NCI-H748 treated with DMSO at 0.1 percent for 48 hours (cell line): ENCODE measurements at regions not wholly inside any gene's neighbourhood (a gene's known extent, or its start where the extent isn't known, plus 50 kb on each side); places are given as distances from the start of the nearest gene placed in this dataset.
A peak's percentile ranks its signal among the peaks of the same experiment; 100 is the strongest.

Source experiments
- DNase-seq: peaks from one replicate; lab custom pipeline; 2025; lab: John Stamatoyannopoulos, UW

- no peak for DNase-seq
These were observed 83.9 kb upstream of the CXCL14 start for GRCh38 chr5:135662683-135663082.

DNA sequence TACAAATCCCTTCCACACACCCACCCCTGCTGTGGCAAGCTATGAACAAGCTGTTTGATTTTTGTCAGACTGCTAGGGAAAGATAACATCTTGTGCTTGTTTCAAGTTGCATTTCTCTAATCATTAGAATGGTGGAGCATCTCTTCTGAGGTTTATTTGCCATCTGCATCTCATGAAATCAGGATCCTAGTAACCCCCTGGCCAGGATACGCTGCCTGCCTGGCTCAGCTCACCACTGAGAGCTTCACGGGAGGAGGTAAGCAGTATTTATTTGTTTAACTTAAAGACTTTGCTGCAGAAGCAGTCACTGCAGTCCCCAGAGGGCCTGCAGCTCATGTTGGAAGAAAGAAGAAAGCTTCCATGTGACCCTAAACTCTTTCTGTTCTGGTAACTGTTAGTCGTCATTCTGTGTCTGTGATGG is 83.3 kb upstream of the CXCL14 start:
- DNase-seq = no peak

GRCh38 chr5:135660826-135661575 is 82.2 kb upstream of the CXCL14 start:
- DNase-seq = peak; percentile 22

- DNase-seq = no peak
These were observed 78.9 kb upstream of the CXCL14 start for GRCh38 chr5:135657536-135658305.

DNA sequence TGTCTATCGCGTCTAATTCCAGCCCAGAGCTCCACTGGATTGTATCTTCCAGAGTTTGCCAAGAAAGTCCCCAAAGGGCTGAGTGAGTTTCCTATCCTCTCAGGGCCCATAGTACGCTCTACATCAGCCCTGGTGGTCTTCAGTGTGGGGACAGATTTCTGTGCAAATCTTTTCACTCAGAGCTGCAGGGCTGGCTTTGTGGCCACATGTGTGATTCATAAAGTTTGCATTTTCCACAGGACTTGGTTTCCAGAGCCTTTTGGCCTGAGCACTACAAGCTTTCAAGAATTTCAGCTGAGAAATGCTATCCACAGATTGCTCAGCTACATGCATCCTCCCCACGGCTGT is 76.7 kb upstream of the CXCL14 start:
- DNase-seq = no peak

GRCh38 chr5:135654761-135655467 is 76.1 kb upstream of the CXCL14 start:
- DNase-seq = no peak

GRCh38 chr5:135651156-135651555 is 72.4 kb upstream of the CXCL14 start:
- DNase-seq = no peak

DNA sequence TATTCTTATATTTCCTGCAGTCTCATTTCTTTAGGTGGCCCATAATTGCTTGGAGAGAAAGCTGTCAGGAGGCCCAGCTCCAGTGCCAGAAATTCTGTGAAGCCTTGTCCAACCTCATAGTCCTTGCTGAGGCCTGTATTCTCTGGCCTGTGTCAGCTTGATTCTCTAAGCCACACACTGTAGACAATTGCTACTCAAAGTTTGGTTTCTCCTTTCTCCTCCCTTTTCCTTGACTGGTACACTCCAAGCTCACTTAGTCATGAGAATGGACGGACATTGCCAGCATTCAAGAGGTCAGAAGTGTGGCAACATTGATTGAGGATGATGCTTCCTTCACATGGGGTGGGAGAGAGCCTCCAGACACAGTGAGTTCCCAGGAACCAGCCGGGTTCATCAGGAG is 71.3 kb upstream of the CXCL14 start:
- no peak for DNase-seq

- no peak for DNase-seq
These were observed 70.6 kb upstream of the CXCL14 start for GRCh38 chr5:135649435-135649834.

GRCh38 chr5:135648116-135648515 is 69.3 kb upstream of the CXCL14 start:
- DNase-seq = no peak

DNA sequence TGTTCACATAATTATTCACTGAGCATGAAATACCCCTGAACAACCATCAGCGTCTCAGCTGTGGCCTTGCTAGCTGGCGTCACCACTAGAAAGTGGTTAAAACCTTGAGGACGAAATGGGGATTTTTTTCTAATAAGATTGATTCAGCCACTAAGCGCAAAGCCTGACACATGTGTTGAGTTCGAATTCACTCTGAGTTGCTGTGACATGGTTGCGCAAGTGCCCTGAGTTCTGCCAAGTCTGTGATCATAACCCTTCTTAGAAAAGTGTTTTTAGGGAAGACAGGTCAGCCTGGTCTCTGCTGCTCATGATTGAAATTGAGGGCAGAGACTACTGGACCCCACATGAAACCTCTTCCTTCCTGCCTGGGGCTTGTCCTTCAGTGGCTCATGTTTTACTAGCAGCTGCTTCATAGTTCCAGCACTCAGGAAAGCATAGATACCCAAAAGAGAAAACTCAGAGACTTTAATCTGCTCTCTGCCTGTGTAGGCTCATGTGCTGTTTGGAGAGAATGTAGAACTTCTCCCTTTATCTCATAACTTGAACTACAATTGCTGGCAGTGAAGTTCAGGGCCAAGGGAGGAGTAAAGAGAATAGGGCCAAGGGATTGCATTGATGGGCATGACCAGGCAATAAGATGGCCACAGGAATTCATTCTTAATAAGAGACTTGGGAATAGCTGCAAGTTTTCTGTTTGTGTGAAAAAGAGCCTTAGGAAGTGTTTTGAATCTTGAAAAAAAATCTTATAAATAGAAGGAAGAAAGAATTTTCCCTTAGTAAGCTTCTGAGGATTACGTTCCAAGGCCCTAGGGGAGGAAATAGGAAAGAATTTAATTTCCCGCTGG is 66.8 kb upstream of the CXCL14 start:
- DNase-seq = no peak

- DNase-seq = no peak
These were observed 66.0 kb upstream of the CXCL14 start for GRCh38 chr5:135644816-135645215.

DNA sequence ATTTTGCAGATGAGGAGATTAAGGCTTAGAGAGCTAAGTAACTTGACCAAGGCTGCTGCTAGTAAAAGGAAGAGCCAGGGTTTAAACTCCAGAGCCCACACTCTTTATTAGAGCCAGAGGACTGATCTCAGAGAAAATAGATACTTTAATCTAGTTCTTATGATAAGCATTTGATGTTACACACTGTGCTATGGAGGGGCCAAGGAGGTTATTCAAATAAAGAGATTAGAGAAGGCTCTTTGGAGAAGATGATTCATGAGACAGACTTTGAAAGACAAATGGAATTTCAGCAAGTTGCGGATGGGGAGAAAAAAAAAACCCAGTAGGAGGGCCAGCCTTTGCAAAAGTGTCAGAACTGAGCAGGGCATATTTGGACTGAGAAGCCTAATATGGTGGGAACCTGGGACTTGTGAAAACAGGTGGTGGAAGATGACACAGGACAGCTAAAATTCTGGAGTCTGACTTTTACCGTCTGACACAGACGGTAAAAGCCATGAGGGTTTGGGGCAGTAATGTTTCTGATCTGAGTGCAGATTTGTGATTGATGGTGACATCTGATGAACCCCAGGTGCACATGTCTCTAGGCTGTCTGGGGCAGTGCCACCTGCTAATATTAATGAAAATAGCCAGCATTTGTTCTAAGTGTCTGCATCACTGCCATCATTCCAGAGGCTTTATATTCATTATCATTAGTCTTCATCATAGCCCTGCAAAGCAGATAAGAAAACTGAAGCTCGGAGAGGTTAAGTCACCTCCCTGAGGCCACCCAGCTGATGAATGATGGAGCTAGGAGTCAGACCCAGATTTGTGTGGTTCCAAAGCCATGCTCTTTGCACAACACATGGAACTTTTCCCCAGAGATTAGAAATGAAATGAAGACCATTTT is 65.3 kb upstream of the CXCL14 start:
- no peak for DNase-seq

GRCh38 chr5:135642934-135643333 is 64.1 kb upstream of the CXCL14 start:
- no peak for DNase-seq

DNA sequence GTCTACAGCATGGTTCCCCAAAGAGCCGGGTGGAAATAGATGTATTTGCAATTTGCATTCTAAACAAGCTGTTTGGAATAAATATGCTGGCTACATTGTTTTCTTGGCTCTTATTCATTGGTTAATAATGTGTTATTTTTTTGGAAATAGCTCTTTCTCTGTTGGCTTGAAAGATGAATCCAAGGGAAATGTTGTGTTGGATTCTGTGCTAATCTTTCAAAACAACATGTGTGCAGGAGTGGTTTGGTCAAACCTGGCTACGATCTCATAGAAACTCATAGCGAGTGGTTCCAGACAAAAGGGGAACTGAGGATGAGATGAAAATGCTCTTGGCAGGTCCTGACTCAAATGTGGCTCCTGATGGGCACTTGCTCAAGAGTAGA is 63.7 kb upstream of the CXCL14 start:
- no peak for DNase-seq

DNA sequence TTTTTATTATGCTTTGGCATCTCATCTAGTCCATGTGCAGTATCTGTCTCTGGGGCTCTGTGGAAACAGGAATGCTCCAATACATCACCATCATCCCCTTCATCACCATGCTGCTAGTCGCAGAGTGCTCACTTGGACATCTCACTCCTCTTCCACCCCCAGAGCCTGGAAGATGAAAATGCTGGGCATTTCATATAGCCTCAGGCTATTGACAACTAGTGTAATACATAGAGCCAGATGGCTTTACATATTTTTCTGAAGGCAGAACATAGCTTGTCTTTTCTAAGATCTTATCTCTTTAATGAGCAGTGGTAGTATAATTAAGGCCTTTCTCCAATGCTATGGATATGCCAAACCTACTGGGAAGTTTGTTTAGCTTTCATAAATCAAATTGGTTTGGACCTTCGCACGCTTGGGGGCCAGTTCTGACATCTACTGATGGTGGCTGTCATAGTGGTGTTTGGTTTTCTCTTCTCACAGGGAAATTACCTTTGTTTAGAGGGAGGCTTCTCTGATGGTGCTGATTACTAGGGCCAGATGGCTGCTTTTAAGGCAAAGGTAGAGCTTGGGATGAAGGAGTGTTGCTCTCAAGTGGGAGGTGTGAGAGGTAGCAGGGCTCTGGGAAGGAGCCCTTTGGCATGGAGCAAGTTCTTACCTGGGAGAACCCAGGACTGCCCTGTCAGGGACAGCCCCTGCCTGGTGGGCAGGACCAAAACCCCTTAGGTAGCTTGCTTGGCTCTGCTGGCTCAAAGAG is 63.1 kb upstream of the CXCL14 start:
- DNase-seq = no peak

DNA sequence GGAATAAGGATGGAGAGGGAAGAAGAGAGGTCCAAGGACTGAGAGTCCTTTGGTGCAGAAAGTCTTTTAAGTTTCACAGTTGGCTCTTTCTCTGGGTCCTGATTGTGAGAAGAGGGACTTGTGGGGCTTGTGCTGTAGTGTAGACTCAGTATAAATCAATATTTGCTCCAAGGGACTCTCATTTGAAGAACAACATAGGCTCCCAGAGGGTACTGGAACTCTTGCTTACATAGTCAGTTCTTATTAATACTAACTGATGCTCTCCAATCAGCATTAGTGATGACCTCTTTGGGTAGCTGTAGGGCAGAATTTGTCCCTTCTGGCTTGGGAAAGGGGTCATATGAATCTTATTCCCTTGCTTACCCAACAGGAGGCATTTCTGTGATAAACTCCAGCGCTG is 62.5 kb upstream of the CXCL14 start:
- no peak for DNase-seq

- DNase-seq = no peak
These were observed 56.7 kb upstream of the CXCL14 start for GRCh38 chr5:135635451-135635850.

GRCh38 chr5:135632798-135633197 is 54.0 kb upstream of the CXCL14 start:
- no peak for DNase-seq

GRCh38 chr5:135631391-135631790 is 52.6 kb upstream of the CXCL14 start:
- DNase-seq = no peak
